Activated naive CD4-positive, alpha-beta T cell treated with anti-CD3 and anti-CD28 coated beads, Interleukin-2, amount 50 U/mL, for 16 hours (primary cell): ENCODE measurements at regions not wholly inside any gene's neighbourhood (a gene's known extent, or its start where the extent isn't known, plus 50 kb on each side); places are given as distances from the start of the nearest gene placed in this dataset.
"Not testable (repeated sequence)": the region's sequence is repeated elsewhere in the genome, so short reads cannot be mapped to it uniquely, and the experiment has no call there.

ENCODE experiments used
- DNase-seq: peaks from one replicate; pipeline ENCODE4 v3.0.0-alpha.2; 2020

GRCh38 chr16:26809461-26809860 is 257.3 kb upstream of the C16orf82 start:
- no peak for DNase-seq

- DNase-seq = no peak
Measured at GRCh38 chr16:26816266-26816665, 250.5 kb upstream of the C16orf82 start.

DNA sequence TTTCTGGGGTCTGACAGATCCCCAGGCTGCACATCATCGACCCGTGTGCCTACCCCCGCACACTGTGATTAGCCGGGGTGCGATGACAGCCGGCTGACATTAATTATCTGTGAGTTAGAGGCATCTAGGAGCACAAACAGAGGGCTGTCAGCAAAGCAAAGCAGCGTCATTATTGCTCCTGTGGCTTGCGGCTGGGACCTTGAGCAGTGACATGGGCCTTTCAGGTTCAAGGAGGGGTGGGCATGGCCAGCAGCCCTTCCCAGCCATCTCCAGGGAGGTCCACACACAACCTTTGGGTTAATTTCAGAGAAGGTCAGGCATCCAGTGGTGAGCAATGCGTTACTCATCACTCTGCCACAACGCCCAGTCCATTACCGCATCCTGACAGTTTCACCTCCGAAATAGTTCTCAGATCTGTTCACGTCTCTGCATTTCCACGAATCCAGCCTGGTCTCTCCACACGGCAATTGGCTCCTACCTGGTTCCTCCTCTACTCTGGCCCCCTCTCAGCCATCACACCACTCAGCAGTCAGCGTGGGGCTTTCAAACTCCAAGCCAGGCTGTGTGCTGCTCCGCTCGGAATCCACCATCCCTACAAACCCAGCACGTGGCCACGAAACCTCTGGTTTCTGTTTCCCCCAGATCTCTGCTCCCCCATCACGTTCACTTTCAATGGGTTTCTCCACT is 249.7 kb upstream of the C16orf82 start:
- DNase-seq = no peak

GRCh38 chr16:26818393-26818792 is 248.3 kb upstream of the C16orf82 start:
- DNase-seq = no peak

DNA sequence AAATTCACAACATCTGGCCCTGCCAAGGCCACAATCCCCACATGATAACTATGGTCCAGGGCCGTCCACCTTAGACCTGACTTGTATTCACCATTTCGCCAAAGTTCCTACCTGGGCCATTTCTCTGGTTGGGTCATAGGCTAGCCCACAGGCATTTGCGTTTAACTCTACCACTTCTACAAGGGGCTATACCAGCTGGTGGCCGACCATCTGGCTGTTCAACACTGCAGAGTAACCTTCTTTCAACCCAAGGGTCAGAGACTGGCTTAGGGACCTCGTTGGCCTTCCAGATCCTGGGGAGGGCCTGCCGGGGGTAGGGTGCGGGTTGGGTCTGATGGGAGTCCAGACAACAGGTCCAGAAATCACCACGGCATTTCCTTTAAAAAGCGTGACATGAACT is 242.3 kb upstream of the C16orf82 start:
- DNase-seq = no peak

- no peak for DNase-seq
Measured at GRCh38 chr16:26826500-26826899, 240.2 kb upstream of the C16orf82 start.

GRCh38 chr16:26827386-26827785 is 239.3 kb upstream of the C16orf82 start:
- DNase-seq = no peak

- DNase-seq = no peak
Measured at GRCh38 chr16:26830428-26831127, 236.1 kb upstream of the C16orf82 start.

DNA sequence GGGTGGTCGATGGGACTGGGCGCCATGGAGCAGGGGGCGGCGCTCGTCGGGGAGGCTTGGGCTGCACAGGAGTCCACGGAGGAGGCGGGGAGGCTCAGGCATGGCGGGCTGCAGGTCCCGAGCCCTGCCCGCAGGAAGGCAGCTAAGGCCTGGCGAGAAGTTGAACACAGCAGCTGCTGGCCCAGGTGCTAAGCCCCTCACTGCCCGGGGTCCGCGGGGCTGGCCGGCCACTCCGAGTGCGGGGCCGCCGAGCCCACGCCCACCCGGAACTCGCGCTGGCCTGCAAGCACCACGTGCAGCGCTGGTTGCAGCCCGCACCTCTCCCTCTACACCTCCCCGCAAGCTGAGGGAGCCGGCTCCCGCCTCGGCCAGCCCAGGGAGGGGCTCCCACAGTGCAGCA is 230.6 kb upstream of the C16orf82 start:
- DNase-seq = not testable (repeated sequence)

DNA sequence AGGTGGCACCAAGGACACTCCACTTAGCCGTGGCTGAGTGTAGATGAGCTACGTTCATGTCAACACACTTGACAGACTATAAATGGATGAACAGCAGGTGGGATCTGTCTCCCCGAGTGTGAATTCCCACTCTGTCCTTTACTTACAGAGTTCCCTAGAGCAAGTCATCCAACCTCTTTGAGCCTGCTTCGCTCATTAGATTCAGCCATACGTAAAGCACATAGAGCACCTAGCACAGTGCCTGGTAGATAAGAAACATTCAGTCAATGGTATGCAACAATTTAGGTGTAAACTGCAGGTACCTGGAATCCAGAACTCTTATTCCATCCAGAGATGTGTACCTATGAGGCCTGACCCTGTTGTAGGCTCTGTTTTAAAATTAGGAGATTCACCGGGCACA is 227.8 kb upstream of the C16orf82 start:
- DNase-seq = no peak

- no peak for DNase-seq
Measured at GRCh38 chr16:26840691-26841090, 226.0 kb upstream of the C16orf82 start.

DNA sequence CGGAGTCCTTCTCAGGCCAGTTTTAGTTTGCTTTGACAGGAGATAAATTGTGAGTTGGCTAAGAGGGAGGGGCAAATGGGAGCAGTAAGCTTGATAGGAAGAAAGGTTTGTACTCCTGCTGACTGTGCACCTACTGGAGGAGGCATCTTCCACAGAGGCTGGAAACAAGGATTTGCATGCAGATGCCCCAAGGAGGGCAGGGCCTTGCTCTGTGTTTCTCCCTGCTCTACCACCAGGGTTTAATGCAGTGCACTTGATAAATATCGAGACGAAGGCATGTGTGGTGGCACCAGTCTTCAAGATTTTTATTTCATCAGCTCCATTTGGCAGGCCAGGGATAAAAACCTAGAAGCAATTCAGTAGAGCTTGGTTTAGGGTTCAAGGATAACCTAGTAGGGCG is 210.5 kb upstream of the C16orf82 start:
- no peak for DNase-seq

DNA sequence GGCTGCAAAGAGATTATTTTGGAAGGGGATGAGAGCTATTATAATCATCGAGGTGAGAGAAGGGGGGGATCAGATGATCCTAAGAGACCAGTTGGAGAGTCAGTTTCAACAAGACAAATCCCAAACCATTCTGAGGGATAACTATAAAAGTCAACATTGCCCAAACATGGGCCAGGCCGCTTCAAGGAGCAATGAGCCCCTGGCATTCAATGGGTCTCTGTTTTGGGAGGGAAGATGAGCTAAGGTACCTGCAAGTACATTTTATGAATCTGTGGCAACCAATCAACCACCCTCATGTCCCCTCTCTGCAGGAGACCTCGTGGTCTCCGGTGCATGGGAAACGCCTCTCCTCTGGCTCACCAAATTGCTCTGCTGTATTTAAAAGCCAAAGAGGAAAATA is 209.9 kb upstream of the C16orf82 start:
- DNase-seq = no peak

GRCh38 chr16:26857371-26857770 is 209.4 kb upstream of the C16orf82 start:
- no peak for DNase-seq

DNA sequence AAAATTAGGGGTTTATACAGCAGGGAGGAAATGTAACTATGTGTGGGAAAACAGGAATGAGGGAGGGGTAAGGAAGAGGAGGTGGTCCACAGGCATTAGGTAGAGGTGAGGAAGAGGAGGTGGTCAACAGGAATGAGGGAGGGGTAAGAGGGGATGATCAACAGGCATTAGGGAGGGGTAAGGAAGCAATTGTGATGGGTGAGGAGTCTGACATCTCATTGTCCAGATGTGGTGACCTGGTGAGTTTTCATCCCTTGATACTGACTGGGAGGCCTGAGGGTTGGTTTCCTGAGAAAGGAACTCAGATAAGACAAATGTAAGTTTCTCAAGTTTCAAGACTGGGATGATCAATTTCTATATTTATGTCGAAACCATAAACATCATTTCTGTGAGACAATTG is 206.2 kb upstream of the C16orf82 start:
- DNase-seq = no peak

- DNase-seq = no peak
Measured at GRCh38 chr16:26863931-26864330, 202.8 kb upstream of the C16orf82 start.

GRCh38 chr16:26874318-26874717 is 192.4 kb upstream of the C16orf82 start:
- not testable (repeated sequence) for DNase-seq

DNA sequence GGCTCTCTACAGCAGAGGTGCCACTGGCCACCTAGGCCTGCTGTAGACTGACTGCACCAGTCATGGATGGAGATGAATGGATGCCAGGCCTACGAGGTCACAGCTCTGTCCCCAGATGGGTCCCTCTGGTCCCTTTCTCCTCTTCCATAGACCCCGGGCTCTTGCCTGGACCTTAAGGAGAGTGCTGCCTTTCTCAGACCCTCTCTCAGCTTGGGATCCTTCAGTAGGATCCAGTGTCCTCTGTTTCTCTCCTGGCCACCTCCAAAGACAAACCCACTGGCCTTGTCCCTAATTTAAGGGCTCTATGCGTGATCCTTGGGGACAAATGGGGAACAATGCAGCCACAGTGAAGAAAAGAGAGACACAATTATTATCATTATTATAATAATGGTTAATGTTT is 189.3 kb upstream of the C16orf82 start:
- DNase-seq = no peak

DNA sequence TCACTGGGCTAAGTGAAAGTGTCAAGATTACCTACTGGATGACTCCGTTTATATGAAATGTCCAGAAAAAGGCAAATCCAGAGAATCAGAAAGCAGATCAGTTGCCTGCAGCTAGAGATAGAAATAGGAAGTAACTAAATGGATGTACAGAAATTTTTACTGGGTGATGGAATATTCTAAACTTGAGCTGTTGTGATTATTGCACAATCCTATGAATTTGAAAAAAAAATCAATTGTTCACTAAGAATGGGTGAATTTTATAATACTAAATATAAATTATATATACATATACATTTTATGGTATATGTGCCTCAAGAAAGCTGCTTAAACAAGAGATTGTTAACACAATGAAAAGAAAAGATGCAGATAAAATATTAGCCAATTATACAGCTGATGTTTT is 181.1 kb upstream of the C16orf82 start:
- DNase-seq = no peak

- DNase-seq = no peak
Measured at GRCh38 chr16:26889740-26890139, 177.0 kb upstream of the C16orf82 start.

DNA sequence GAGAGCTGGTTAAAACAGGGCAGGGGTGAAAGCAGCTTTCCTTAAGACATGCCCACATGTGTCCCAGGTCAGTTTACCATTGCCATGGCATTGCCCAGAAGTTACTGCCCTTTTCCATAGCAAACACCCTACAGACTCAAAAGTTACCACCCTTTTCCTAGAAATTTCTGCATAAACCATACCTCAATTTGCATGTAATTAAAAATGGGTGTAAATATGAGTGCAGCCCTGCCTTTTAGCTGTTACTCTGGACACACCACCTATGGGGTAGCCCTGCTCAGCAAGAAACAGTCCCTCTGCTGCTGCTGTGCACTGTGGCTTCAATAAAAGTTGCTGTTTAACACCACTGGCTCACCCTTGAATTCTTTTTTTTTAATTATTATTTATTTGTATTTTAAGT is 168.5 kb upstream of the C16orf82 start:
- no peak for DNase-seq

DNA sequence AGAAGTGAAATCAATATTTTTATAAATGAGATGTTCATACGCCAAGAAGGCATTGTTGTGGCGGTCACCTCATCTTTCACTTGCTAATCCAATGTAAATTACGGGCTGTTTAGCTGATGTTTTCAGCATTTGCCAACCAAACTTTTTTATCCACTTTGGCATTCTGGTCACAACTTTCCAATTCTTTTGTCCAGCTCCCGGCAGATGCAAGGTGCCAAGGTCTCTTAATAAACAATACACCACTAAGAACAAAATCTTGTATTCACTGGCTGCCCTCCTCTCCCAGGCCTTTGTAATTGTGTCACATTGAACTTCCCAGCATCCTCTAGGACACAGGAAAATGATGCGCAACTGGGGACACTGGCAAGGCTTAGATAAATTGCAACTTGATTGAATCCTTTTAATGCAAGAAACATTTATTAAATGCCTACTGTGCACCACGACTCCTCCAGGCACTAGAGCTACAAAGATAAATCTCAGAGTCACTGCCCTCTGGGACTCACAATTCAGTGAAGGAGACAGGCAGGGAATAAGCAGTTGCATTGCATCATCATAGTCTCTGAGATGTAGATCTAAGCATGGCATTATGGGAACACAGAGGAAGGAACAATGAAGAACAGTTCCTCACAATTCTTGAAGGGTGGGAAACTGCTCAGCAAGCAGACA is 165.4 kb upstream of the C16orf82 start:
- no peak for DNase-seq

GRCh38 chr16:26901983-26902382 is 164.7 kb upstream of the C16orf82 start:
- DNase-seq = no peak

DNA sequence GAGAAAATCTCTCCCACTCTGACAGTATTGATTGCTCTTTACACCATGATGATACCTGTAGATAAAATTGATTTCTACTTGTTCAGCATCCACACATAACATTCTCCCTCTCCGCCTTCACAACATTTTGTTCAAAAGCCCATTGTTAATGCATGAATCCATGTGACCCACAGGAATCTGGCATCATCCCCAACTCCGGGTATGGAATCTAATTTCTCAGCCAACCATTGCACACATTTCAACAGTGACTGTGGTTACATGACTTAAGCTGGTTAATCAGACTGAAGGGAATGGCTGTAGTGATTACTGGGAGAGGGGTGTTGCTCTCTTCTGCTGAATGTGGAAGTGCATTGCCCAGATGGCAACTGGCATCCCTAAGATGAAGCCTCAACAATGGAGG is 161.4 kb upstream of the C16orf82 start:
- DNase-seq = no peak
